Fibroblast of skin of left quadriceps (primary cell): ENCODE measurements at regions not wholly inside any gene's neighbourhood (a gene's known extent, or its start where the extent isn't known, plus 50 kb on each side); places are given as distances from the start of the nearest gene placed in this dataset.

Experiments
- DNase-seq, 2 experiments: peaks; one replicate each; pipeline ENCODE4 v3.0.0-alpha.2; 2013; ENCODE audit warnings: low read depth in 2 of 2

DNA sequence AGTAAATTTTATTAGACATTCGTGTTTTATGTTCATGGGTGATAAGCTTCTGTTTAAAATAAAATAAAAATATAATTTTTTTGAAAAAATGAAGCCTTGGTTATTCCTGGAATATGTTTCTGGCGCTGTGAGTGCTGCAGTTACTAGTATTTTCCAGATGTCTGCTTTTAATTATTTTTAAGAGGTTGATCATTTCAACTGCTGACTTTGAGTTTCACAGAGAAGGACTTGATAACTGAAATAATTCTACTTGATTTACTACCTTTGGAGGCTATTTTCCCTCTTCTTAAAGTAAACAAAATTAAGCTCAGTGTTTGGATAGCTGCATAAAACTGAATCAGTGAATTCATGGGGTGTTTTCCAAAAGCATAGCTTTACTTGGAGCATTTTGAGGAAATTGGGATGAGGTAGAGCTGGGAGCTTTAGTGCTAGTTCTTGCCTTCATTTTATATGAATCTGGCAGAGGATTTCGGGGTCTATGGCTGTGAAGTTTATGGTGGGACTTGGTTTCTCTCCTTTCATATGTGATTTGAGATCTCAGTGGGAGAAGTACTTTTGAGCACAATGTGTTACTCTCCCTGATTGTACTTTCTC lies 666.5 kb downstream of the DCDC2C start:
- DNase-seq: no peak

- no peak for DNase-seq
Observed at GRCh38 chr2:4370422-4371090, 667.2 kb downstream of the DCDC2C start.

DNA sequence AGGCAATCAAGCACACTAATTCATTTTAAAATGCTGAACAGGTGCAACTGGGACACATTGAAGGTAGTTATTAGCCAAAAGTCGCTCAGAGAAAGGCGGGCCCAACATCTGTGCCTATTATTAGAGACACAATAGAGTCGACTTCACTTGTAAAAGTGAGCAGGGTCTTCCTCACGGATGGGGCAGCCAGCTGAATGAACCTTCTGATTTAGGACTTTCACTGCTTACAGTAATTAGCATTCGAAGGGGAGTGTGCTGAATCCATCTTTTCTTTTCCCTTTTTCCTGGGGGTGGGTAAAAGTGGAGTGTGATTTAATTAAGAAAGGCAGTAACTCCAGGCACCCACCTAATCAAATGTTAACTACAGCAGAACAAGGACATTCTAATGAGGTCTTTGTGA lies 677.7 kb downstream of the DCDC2C start:
- DNase-seq: no peak

DNA sequence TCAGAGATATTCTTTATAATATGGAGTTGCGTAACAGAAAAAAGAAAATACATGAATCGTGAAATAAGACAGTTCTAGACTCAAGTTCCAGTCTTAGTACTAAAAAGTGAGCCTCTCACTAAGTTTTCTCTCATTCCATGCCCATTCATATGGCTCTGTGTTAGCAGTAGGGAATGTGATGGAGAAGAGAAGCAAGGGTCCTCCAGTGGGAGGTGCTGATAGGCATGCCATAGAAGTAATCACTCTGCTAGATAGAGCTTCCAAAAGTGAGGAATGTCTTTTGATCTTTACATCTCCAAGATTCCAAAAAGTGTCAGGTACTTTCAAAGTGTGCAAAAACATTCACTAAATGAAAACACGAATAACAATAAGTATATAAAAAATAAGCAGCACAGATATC lies 678.4 kb downstream of the DCDC2C start:
- no peak for DNase-seq

GRCh38 chr2:4391013-4391412 lies 687.6 kb downstream of the DCDC2C start:
- no peak for DNase-seq

GRCh38 chr2:4404363-4404762 lies 701.0 kb downstream of the DCDC2C start:
- DNase-seq: no peak

GRCh38 chr2:4408321-4408720 lies 704.9 kb downstream of the DCDC2C start:
- DNase-seq: no peak

GRCh38 chr2:4412637-4413187 lies 709.3 kb downstream of the DCDC2C start:
- DNase-seq: no peak

GRCh38 chr2:4415171-4415570 lies 711.8 kb downstream of the DCDC2C start:
- DNase-seq: no peak

DNA sequence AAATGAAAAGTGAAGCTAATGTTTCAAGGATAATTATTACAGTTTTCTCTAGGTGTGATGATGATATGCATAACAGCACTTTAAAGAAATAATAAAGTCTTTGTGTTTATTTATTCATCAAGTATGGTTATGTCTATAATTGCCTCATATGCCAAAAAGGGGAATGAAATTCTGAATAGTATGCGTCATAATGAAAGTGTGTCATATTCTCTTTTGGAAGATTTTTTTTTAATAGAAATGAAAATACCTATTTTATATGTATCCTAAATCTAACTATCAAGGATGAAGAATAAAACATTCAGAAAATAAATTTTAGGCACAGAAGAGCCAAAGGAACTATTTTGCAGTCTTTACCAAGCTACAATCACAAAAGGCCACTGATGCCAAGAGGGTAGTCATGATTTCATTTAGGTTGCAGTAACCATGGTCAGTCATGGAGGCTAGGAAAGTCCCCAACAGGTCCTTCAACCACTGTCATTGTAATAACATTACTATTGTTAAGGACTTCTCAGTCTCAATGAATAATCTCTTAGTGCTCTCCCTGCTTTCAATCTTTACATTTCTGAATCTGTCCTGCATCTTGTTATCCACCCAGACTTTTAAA lies 712.5 kb downstream of the DCDC2C start:
- DNase-seq: no peak

GRCh38 chr2:4416431-4416830 lies 713.1 kb downstream of the DCDC2C start:
- DNase-seq: no peak

DNA sequence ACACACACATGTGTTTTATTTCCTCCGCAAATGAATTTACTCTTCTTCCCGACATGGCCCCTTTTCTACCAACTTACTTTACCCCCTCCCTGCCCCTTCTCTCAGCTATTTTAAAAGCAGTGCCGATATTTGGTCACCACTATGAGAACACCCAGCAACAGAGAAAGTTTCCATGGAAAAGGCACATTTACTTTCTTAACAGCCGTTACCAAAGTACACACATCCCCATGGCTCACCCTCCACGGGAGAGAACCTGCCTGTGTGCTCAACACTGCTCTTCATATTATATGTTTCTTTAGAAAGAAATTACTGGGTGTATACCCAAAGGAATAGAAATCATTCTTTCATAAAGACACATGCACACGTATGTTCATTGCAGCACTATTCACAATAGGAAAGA lies 714.4 kb downstream of the DCDC2C start:
- no peak for DNase-seq

DNA sequence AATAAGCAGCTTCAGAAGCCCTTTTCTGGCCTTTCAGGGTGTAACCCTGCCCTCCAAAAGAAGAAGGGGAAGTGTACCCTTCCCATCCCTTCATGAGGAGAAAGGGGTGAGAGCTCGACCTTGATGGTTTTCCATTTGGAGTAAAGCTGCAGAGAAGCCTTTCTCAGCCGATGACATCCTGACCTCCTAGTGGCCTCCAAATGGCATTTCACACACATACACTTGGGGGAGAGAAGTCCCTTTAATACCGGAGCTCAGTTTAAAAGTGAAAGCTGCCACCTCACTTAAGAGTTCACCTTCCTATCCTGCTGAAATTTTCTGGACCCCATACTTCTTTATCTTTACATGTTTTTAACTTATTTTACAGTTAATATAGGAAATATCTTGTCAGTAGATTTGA lies 716.7 kb downstream of the DCDC2C start:
- no peak for DNase-seq

- DNase-seq: no peak
Observed at GRCh38 chr2:4424153-4424552, 720.8 kb downstream of the DCDC2C start.

DNA sequence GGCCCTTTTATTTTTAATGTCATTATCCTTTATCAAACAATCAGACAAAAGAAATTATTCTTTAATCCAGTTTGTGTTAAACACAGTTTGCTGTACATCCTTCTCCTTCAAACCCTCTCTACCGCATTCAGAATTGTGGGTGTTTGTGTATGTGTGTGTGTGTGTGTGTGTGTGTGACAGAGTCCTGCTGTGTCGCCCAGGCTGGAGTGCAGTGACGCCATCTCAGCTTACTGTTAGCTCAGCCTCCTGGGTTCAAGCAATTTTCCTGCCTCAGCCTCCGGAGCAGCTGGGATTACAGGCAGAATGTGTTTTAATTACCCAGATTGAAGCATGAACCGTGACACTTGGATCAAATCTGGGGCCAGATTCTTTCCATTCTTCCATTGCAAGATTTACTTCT lies 723.7 kb downstream of the DCDC2C start:
- no peak for DNase-seq

DNA sequence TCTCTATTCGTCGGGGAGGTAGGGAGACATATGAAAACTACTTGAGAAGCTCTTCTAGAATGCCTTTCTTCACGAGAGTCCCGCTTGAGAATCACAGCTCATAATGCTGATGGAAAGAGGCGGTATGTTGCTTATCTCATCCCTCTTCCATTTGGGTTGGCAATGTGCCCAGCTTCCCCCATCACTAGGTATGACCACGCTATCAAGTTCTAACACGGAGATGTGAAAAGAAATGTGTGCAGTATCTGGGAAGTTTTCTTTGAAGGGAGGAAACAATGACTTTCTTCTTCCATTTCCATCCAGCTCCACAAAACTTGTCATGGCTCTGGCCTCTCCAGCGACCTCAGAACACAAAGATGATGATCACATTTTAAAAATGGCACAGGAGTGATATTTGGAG lies 742.4 kb downstream of the DCDC2C start:
- DNase-seq: no peak

DNA sequence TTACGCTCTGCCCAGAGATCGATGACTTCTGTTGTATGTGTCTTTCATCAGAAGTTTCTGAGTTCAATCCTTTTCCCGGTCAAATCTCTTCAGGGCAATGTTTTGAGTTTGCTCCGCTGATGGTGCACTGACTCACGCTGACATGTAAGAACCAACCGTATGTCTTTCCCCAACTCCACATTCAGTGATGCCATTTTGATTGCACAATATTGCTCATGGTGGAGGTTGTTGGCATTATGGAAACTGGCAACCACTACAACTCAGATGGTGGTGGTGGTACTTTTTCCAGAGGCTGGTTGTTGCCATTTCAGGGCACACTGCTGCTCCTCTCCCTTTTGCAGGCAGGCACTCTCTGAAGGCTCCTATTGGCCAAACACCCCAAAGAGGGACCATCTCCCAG lies 751.5 kb downstream of the DCDC2C start:
- no peak for DNase-seq

GRCh38 chr2:4455486-4456155 lies 752.2 kb downstream of the DCDC2C start:
- no peak for DNase-seq

DNA sequence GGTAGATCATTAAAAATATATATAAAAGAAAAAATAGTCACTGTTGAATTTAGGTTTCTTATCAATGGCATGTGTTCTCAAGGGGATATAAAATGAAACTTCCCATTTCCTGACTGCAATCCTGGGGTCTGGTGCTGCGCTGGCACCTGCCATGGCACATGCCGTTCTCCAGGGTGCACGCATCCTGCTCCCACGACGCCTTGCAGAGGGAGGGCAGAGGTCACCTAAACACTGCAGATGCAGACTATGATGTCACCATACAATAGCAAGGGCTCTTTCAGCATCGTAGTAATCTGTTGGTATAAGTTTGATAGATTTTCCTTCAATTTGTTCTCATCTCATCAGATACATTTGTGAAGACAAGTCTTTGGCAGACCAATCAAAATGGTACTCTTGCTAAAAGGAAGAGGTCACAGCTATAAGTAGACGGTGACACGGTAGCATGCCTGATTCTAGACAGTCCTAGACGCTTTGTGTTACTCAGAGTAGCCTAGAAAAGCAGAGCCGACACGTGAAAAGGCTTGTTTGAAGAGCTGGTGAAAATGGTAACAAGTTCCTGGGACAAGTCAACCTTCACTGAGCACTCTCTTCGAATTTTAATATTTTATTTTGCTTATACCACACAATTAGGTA lies 761.4 kb downstream of the DCDC2C start:
- DNase-seq: no peak

DNA sequence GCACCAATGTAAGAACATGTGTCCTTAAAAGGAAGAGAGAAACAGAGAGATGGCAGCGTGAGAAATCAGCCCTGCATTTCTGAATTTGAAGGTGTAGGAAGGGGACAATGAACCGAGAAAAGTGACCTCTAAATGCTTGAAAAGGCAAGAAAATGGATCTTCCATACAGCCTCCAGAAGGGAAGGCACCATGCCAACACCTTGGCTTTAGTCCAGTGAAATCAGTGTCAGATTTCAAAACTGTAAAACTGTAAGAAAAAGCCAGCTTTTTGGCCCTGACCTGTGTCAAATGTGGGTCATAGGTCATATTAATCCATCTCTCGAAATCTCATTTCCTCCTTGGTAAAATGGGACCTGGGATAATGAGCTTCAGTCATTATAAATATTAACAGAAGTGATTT lies 762.3 kb downstream of the DCDC2C start:
- DNase-seq: no peak

GRCh38 chr2:4475618-4476017 lies 772.2 kb downstream of the DCDC2C start:
- no peak for DNase-seq

DNA sequence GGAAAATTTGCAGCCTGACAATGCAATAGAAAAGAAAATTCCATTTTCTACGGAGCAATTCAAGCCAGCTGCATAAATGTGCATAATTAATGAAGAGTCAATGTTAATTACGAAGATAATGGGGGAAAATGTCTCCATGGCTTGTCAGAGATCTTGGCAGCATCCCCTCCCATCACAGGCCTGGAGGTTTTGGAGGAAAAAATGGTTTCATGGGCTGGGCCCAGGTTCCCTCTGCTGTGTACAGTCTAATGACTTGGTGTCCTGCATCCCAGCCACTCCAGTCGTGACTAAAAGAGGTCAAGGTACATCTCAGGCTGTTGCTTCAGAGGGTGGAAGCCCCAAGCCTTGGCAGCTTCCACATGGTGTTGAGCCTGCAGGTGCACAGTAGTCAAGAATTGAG lies 779.7 kb downstream of the DCDC2C start:
- DNase-seq: no peak
